GF-D8 (cell line): ENCODE measurements at regions not wholly inside any gene's neighbourhood (a gene's known extent, or its start where the extent isn't known, plus 50 kb on each side); places are given as distances from the start of the nearest gene placed in this dataset.

Experiments used
- DNase-seq: peaks from one replicate; lab custom pipeline; 2025; lab: John Stamatoyannopoulos, UW

- DNase-seq = no peak
Observed at GRCh38 chr18:60554967-60555366, 182.4 kb upstream of the MC4R start.

GRCh38 chr18:60555625-60556024, 183.1 kb upstream of the MC4R start:
- DNase-seq = no peak

GRCh38 chr18:60556326-60556725, 183.8 kb upstream of the MC4R start:
- no peak for DNase-seq

GRCh38 chr18:60560071-60560470, 187.5 kb upstream of the MC4R start:
- DNase-seq = no peak

- no peak for DNase-seq
Observed at GRCh38 chr18:60563082-60563481, 190.5 kb upstream of the MC4R start.

GRCh38 chr18:60568220-60568619, 195.6 kb upstream of the MC4R start:
- DNase-seq = no peak

GRCh38 chr18:60570172-60570571, 197.6 kb upstream of the MC4R start:
- no peak for DNase-seq

GRCh38 chr18:60577457-60577856, 204.9 kb upstream of the MC4R start:
- DNase-seq = no peak

GRCh38 chr18:60585670-60586069, 213.1 kb upstream of the MC4R start:
- DNase-seq = no peak

- DNase-seq = no peak
Observed at GRCh38 chr18:60593249-60593648, 220.7 kb upstream of the MC4R start.

- no peak for DNase-seq
Observed at GRCh38 chr18:60596928-60597327, 224.4 kb upstream of the MC4R start.

- no peak for DNase-seq
Observed at GRCh38 chr18:60599267-60599666, 226.7 kb upstream of the MC4R start.

- no peak for DNase-seq
Observed at GRCh38 chr18:60599995-60600394, 227.4 kb upstream of the MC4R start.

GRCh38 chr18:60601249-60601648, 228.7 kb upstream of the MC4R start:
- DNase-seq = no peak

GRCh38 chr18:60623331-60623730, 250.8 kb upstream of the MC4R start:
- DNase-seq = no peak

- no peak for DNase-seq
Observed at GRCh38 chr18:60624207-60624606, 251.6 kb upstream of the MC4R start.

- no peak for DNase-seq
Observed at GRCh38 chr18:60639836-60640235, 267.3 kb upstream of the MC4R start.

- DNase-seq = no peak
Observed at GRCh38 chr18:60643009-60643408, 270.4 kb upstream of the MC4R start.

- DNase-seq = no peak
Observed at GRCh38 chr18:60646725-60647124, 274.1 kb upstream of the MC4R start.

GRCh38 chr18:60649107-60649506, 276.5 kb upstream of the MC4R start:
- no peak for DNase-seq

- DNase-seq = no peak
Observed at GRCh38 chr18:60649842-60650536, 277.4 kb upstream of the MC4R start.

- no peak for DNase-seq
Observed at GRCh38 chr18:60654298-60654697, 281.7 kb upstream of the MC4R start.

GRCh38 chr18:60656553-60656952, 284.0 kb upstream of the MC4R start:
- DNase-seq = peak; percentile 52

GRCh38 chr18:60662491-60662890, 289.9 kb upstream of the MC4R start:
- no peak for DNase-seq
